GM13976 (cell line): ENCODE measurements at regions not wholly inside any gene's neighbourhood (a gene's known extent, or its start where the extent isn't known, plus 50 kb on each side); places are given as distances from the start of the nearest gene placed in this dataset.

Source experiments
- DNase-seq: peaks from one replicate; pipeline ENCODE4 v3.0.0; 2012; ENCODE audit warnings: low spot score
- CTCF ChIP-seq: IDR thresholded peaks from 2 replicates; pipeline ENCODE4 v1.5.1; 2012; ENCODE audit warnings: borderline replicate concordance, mild to moderate bottlenecking; ENCODE audit not compliant: insufficient read depth; ENCODE audit errors: extremely low read depth, missing control alignments, control extremely low read depth
- in situ Hi-C: fragments of 300-500 bp; cut with MboI; formaldehyde crosslinking; loops from one replicate; pipeline ENCODE4 v1.12.0; 2022; ENCODE audit warnings: low sequenced_read_pairs, mixed read lengths, inconsistent platforms; ENCODE audit not compliant: unreplicated experiment

GRCh38 chr4:44988011-44988410 is 261.7 kb upstream of the GNPDA2 start:
- no peak for DNase-seq
- TF ChIP-seq CTCF: no peak
- in situ Hi-C loops: no loop called here

- no peak for DNase-seq
- in situ Hi-C loops: no loop called here
- TF ChIP-seq CTCF: no peak
Measured at GRCh38 chr4:44985938-44986337, 259.6 kb upstream of the GNPDA2 start.

GRCh38 chr4:44985152-44985551 is 258.8 kb upstream of the GNPDA2 start:
- no peak for DNase-seq
- in situ Hi-C loops: no loop called here
- TF ChIP-seq CTCF: no peak

GRCh38 chr4:44984083-44984482 is 257.7 kb upstream of the GNPDA2 start:
- in situ Hi-C loops: no loop called here
- DNase-seq: no peak
- TF ChIP-seq CTCF: no peak

GRCh38 chr4:44983083-44983482 is 256.7 kb upstream of the GNPDA2 start:
- no peak for DNase-seq
- in situ Hi-C loops: no loop called here
- TF ChIP-seq CTCF: no peak

GRCh38 chr4:44978020-44978419 is 251.7 kb upstream of the GNPDA2 start:
- in situ Hi-C loops: no loop called here
- no peak for TF ChIP-seq CTCF
- no peak for DNase-seq
